NCI-H2171 (cell line): ENCODE measurements at regions not wholly inside any gene's neighbourhood (a gene's known extent, or its start where the extent isn't known, plus 50 kb on each side); places are given as distances from the start of the nearest gene placed in this dataset.
"Not testable (repeated sequence)": the region's sequence is repeated elsewhere in the genome, so short reads cannot be mapped to it uniquely, and the experiment has no call there.

ENCODE experiments used
- DNase-seq: peaks from one replicate; lab custom pipeline; 2025; lab: John Stamatoyannopoulos, UW

GRCh38 chr3:78087134-78087533, 1047.2 kb downstream of the ROBO2 start:
- no peak for DNase-seq

GRCh38 chr3:78088006-78088405, 1048.1 kb downstream of the ROBO2 start:
- no peak for DNase-seq

- DNase-seq = no peak
These were observed 1050.5 kb downstream of the ROBO2 start for GRCh38 chr3:78090382-78090781.

- DNase-seq = no peak
These were observed 1051.7 kb downstream of the ROBO2 start for GRCh38 chr3:78091478-78092119.

- not testable (repeated sequence) for DNase-seq
These were observed 1052.7 kb downstream of the ROBO2 start for GRCh38 chr3:78092574-78092973.

GRCh38 chr3:78096488-78097255, 1056.8 kb downstream of the ROBO2 start:
- no peak for DNase-seq

GRCh38 chr3:78098367-78098766, 1058.5 kb downstream of the ROBO2 start:
- DNase-seq = no peak

- DNase-seq = no peak
These were observed 1061.5 kb downstream of the ROBO2 start for GRCh38 chr3:78101384-78101783.

- not testable (repeated sequence) for DNase-seq
These were observed 1068.5 kb downstream of the ROBO2 start for GRCh38 chr3:78108269-78108961.

- DNase-seq = no peak
These were observed 1072.6 kb downstream of the ROBO2 start for GRCh38 chr3:78112291-78113010.

GRCh38 chr3:78115983-78116382, 1076.1 kb downstream of the ROBO2 start:
- DNase-seq = no peak

- no peak for DNase-seq
These were observed 1077.0 kb downstream of the ROBO2 start for GRCh38 chr3:78116874-78117273.

- no peak for DNase-seq
These were observed 1083.2 kb downstream of the ROBO2 start for GRCh38 chr3:78123058-78123457.

GRCh38 chr3:78129707-78130106, 1089.8 kb downstream of the ROBO2 start:
- DNase-seq = no peak

GRCh38 chr3:78130741-78131290, 1090.9 kb downstream of the ROBO2 start:
- no peak for DNase-seq

GRCh38 chr3:78134496-78134895, 1094.6 kb downstream of the ROBO2 start:
- DNase-seq = no peak

GRCh38 chr3:78139166-78139565, 1099.3 kb downstream of the ROBO2 start:
- no peak for DNase-seq

GRCh38 chr3:78140274-78140673, 1100.4 kb downstream of the ROBO2 start:
- DNase-seq = no peak

- no peak for DNase-seq
These were observed 1101.0 kb downstream of the ROBO2 start for GRCh38 chr3:78140866-78141265.

- DNase-seq = no peak
These were observed 1101.4 kb downstream of the ROBO2 start for GRCh38 chr3:78141269-78141668.

GRCh38 chr3:78143000-78143399, 1103.1 kb downstream of the ROBO2 start:
- DNase-seq = no peak
